Smooth muscle cell (in vitro differentiated cells): ENCODE measurements at regions not wholly inside any gene's neighbourhood (a gene's known extent, or its start where the extent isn't known, plus 50 kb on each side); places are given as distances from the start of the nearest gene placed in this dataset.
"Not testable (repeated sequence)": the region's sequence is repeated elsewhere in the genome, so short reads cannot be mapped to it uniquely, and the experiment has no call there.

Source experiments
- DNase-seq: peaks from one replicate; lab custom pipeline; 2025; ENCODE audit not compliant: unreplicated experiment; lab: John Stamatoyannopoulos, UW
- H2AFZ ChIP-seq: fragments of 200-600 bp; sonication (generic); 2 replicates; pipeline ENCODE4 v1.6.0; 2016; ENCODE audit warnings: antibody characterized with exemption, low read depth, mild to moderate bottlenecking
- H3F3A ChIP-seq: fragments of 200-600 bp; sonication (generic); 2 replicates; pipeline ENCODE4 v1.6.0; 2017; ENCODE audit warnings: antibody characterized with exemption, low read depth
- H3K27ac ChIP-seq: fragments of 200-600 bp; sonication (generic); 2 replicates; pipeline ENCODE4 v1.5.1; 2016; ENCODE audit warnings: low read depth, mild to moderate bottlenecking
- H3K27me3 ChIP-seq: fragments of 200-600 bp; sonication (generic); 2 replicates; pipeline ENCODE4 v1.6.1; 2016; ENCODE audit warnings: low read depth, mild to moderate bottlenecking
- H3K36me3 ChIP-seq: fragments of 200-600 bp; sonication (generic); 2 replicates; pipeline ENCODE4 v1.5.1; 2016; ENCODE audit warnings: low read depth
- H3K4me1 ChIP-seq: fragments of 200-600 bp; sonication (generic); 2 replicates; pipeline ENCODE4 v1.5.1; 2016; ENCODE audit warnings: low read depth
- H3K4me2 ChIP-seq: fragments of 200-600 bp; sonication (generic); 2 replicates; pipeline ENCODE4 v1.6.0; 2016; ENCODE audit warnings: mild to moderate bottlenecking
- H3K4me3 ChIP-seq: fragments of 200-600 bp; sonication (generic); 2 replicates; pipeline ENCODE4 v1.5.1; 2016; ENCODE audit warnings: mild to moderate bottlenecking
- H3K79me2 ChIP-seq: fragments of 200-600 bp; sonication (generic); 2 replicates; pipeline ENCODE4 v1.6.0; 2016; ENCODE audit warnings: low read depth, mild to moderate bottlenecking
- H3K9ac ChIP-seq: fragments of 200-600 bp; sonication (generic); 2 replicates; pipeline ENCODE4 v1.6.0; 2016; ENCODE audit warnings: low read depth
- H3K9me3 ChIP-seq: fragments of 200-600 bp; sonication (generic); replicated peaks from 2 replicates; pipeline ENCODE4 v1.5.1; 2016; ENCODE audit warnings: low read depth
- H4K20me1 ChIP-seq: fragments of 200-600 bp; sonication (generic); 2 replicates; pipeline ENCODE4 v1.6.0; 2016; ENCODE audit warnings: low read depth
- CTCF ChIP-seq: fragments of 200-600 bp; sonication (generic); IDR thresholded peaks from 2 replicates; pipeline ENCODE4 v1.5.1; 2017; ENCODE audit warnings: borderline replicate concordance, mild to moderate bottlenecking, antibody characterized with exemption; ENCODE audit not compliant: insufficient read depth, poor library complexity, severe bottlenecking
- WGBS: methylation state at CpG from one replicate; pipeline ENCODE4 v1.1.7; 2016; ENCODE audit warnings: low lambda C conversion rate; 5-methylcytosine and 5-hydroxymethylcytosine counted together

GRCh38 chr1:208737161-208737560, 493.0 kb upstream of the PLXNA2 start:
- Histone ChIP-seq H2AFZ (no peak overlapping the region), H3K27me3 (peaks cover 4% of the 10 kb centered on the region), H3K9me3 (no peaks in the 10 kb centered on the region), H3F3A (no peaks in the 10 kb centered on the region), H3K4me2 (no peak overlapping the region), H3K4me3 (no peak overlapping the region), H3K27ac (no peak overlapping the region), H3K4me1 (no peaks in the 10 kb centered on the region), H3K79me2 (no peaks in the 10 kb centered on the region), H3K9ac (no peak overlapping the region), H4K20me1 (no peaks in the 10 kb centered on the region), H3K36me3 (no peaks in the 10 kb centered on the region)
- no peak for TF ChIP-seq CTCF
- no peak for DNase-seq
- 91% methylated on average over 4 of the region's 4 CpGs for WGBS

- H3K79me2 ChIP-seq: no peaks in the 10 kb centered on the region
- H3K9ac ChIP-seq: no peak overlapping the region
- H4K20me1 ChIP-seq: no peaks in the 10 kb centered on the region
- H3K36me3 ChIP-seq: no peaks in the 10 kb centered on the region
- no peaks in the 10 kb centered on the region for H3K9me3 ChIP-seq
- WGBS: 95% methylated on average over 4 of the region's 4 CpGs
- H3K27me3 ChIP-seq: peaks cover 4% of the 10 kb centered on the region
- no peak for TF ChIP-seq CTCF
- no peak overlapping the region for H3K4me3 ChIP-seq
- DNase-seq: no peak
- H3K4me1 ChIP-seq: no peaks in the 10 kb centered on the region
- no peak overlapping the region for H2AFZ ChIP-seq
- no peak overlapping the region for H3K4me2 ChIP-seq
- no peak overlapping the region for H3K27ac ChIP-seq
- H3F3A ChIP-seq: no peaks in the 10 kb centered on the region
These were observed 493.7 kb upstream of the PLXNA2 start for GRCh38 chr1:208737922-208738321.

- H3K9ac ChIP-seq, DNase-seq: not testable (repeated sequence)
- 97% methylated on average over 16 of the region's 20 CpGs for WGBS
These were observed 495.5 kb upstream of the PLXNA2 start for GRCh38 chr1:208739636-208740035.

GRCh38 chr1:208741296-208741695, 497.1 kb upstream of the PLXNA2 start:
- no peak for TF ChIP-seq CTCF
- no peaks in the 10 kb centered on the region for H3K27me3 ChIP-seq
- H3K4me1 ChIP-seq: no peaks in the 10 kb centered on the region
- H2AFZ ChIP-seq: no peak overlapping the region
- no peak overlapping the region for H3K9ac ChIP-seq
- no peak overlapping the region for H3K4me3 ChIP-seq
- 91% methylated on average over 3 of the region's 3 CpGs for WGBS
- no peak overlapping the region for H3K27ac ChIP-seq
- H3K4me2 ChIP-seq: no peak overlapping the region
- H3F3A ChIP-seq: no peaks in the 10 kb centered on the region
- no peaks in the 10 kb centered on the region for H3K9me3 ChIP-seq
- H3K36me3 ChIP-seq: no peaks in the 10 kb centered on the region
- DNase-seq: no peak
- H4K20me1 ChIP-seq: no peaks in the 10 kb centered on the region
- no peaks in the 10 kb centered on the region for H3K79me2 ChIP-seq

More at GRCh38 chr1:208739636-208740035, 495.5 kb upstream of the PLXNA2 start:
- not testable (repeated sequence) for H3K36me3 ChIP-seq, H3K4me2 ChIP-seq, H3K9me3 ChIP-seq, H3K4me1 ChIP-seq, H4K20me1 ChIP-seq, H2AFZ ChIP-seq, H3K27ac ChIP-seq, H3F3A ChIP-seq, H3K4me3 ChIP-seq, H3K79me2 ChIP-seq, H3K27me3 ChIP-seq
